ENCODE measurements at regions not wholly inside any gene's neighbourhood (a gene's known extent, or its start where the extent isn't known, plus 50 kb on each side); places are given as distances from the start of the nearest gene placed in this dataset.

DNA sequence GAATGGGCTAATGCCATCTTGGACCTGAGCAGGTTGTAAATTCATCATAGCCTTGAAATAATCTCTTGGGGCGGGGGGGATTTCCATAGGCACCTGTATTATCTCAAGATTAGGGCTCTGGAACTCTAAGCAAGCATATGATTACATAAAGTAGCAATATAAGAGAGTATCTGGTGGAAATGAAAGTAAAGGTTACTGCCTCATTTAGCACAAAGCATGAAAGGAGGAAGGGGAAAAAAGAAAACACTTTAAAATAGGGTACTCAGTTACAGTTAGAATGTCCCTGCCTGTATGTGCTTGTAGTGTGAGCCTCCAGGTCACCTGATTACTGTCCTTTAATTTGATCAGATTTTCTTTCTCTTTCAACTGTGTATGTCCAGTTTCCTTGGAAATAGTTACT is 1079.7 kb upstream of the CDH18 start:
- TF ChIP-seq CTCF (conservative IDR thresholded peaks at IDR 0.05) (no peak), ZFX (IDR thresholded peaks at IDR 0.05) (no peak)
